LNCaP clone FGC (cell line): ENCODE measurements at regions not wholly inside any gene's neighbourhood (a gene's known extent, or its start where the extent isn't known, plus 50 kb on each side); places are given as distances from the start of the nearest gene placed in this dataset.
"Not testable (repeated sequence)": the region's sequence is repeated elsewhere in the genome, so short reads cannot be mapped to it uniquely, and the experiment has no call there.

Experiments
- DNase-seq: peaks from one replicate; pipeline ENCODE4 v3.0.0-alpha.2; 2011; ENCODE audit warnings: low read depth
- H3K4me3 ChIP-seq: 2 replicates; pipeline ENCODE4 v1.5.1; 2011; ENCODE audit warnings: mild to moderate bottlenecking, low read depth, low read length, control low read depth

DNA sequence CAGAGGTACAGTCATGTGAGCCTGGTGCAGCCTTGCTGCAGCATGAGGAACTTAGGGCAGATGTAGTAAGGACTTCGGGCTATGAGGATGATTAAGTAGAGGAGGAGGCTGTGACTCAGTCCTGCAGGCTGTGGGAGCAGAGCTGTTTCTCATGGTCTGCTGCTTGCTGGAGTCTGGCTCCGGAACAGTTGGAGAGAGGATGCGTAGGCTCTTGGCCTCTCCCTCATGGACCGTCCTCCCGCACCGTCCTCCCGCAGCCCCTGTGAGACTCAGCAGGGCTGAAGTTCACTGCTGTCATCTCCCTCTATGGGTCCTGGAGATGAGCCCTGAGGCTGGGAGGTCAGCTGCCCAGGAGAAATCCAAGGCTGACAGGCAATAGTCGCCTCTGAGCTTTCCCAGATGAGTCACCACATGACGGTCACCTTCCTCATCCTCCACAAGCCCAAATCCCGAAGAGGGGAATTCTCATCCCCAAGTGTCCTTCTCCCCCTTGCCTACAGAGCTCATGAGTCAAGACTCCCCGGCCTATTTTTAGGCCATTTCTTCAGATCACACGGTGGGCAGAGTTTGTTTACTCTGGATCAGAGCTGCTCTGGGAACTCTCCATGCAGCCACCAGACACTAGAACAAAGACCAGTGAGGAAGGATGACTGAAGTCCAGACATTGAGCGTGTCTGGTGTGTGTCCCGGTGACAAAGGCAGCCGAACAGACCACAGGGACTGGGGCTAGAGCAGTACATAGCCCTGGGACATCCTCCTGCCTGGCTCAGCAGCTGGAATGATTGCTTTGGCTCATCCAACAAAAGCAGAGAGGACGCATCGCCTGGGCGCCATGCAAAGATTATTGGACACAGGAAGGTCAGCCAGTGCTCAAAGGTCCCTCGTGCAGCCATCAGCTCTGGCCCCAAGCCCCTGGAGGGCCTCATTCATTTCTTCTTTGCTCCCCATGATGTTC is 134.5 kb downstream of the NPIPB11 start:
- H3K4me3 ChIP-seq, DNase-seq: not testable (repeated sequence)

DNA sequence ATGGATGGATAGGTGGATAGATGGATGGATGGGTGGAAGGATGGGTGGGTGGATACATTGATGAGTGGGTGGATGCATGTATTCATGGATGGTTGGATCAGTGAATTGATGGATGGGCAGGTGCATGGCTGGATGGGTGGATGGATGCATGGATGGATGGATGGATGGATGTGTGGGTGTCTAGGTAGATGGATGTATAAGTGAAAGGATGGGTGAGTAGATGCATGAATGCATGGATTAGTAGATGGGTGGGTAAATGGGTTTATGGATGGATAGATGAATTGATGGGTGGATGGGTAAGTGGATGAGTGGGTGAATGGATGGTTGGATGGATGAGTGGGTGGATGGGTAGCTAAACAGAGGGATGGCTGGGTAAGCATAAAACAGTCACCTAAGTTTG is 135.6 kb downstream of the NPIPB11 start:
- DNase-seq, H3K4me3 ChIP-seq: not testable (repeated sequence)

DNA sequence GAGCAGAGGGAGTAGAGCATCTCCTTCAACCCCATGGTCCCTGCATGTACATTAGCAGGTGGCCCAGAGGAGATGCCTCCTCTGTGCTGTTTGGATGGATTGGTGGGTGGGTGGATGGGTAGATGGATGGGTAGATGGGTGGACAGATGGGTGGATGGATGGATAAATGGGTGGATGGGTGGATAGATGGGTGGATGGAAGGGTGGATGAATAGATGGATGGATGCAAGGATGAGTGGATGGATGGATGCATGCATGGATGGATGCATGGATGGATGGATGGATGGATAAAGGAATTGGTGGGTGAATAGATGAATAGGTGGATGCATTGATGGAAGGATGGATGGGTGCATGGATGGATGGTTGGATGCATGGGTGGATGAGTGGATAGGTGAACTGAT is 136.5 kb downstream of the NPIPB11 start:
- not testable (repeated sequence) for DNase-seq

DNA sequence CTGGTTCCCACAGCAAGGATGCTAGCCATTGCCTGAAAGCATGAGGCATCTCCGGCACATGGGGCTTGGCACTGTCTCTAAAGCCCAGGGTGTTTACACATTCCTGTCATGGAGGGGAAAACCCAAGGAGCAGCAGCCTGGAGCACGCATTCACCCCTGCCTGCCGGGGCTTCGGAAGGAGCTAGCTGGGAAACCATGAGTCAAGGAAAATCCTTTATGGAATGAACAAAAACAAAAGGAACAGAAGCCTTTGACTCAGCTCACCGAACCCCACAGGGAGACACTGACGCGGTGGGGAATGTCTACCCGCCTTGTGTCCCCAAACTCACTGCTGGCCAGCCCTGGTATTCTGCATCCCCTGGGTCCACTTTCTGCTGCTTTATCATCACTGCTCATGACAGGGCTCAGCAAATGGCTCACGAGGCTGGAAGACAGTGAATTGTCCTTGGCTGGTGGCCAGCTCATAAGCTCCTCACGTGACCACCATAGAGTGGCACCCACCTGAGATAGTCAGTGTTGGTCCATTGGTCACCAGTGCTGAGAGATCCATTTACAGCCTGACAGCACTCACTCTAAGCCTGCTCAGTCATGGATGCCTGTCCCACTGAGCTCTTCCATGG is 137.2 kb downstream of the NPIPB11 start:
- not testable (repeated sequence) for DNase-seq, H3K4me3 ChIP-seq

More for the DNA sequence above, 136.5 kb downstream of the NPIPB11 start:
- H3K4me3 ChIP-seq = not testable (repeated sequence)

DNA sequence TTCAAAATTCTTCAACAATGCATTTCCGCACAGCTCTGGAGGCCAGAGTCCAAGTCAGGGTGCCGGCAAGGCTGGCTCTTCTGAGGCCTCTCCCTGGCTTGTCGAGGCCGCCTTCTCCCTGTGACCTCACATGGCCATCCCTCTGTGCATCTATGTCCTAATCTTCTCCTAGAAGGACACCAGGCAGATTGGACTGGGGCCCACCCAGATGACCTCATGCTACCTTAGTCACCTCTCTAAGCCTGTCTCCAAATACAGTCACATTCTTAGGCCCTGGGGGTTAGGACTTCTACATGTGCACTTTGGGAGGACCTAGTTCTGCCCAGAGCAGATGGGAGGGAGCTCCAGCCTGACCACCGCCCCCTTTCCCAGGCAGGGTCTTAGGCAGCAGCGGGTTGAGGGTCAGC is 137.7 kb downstream of the NPIPB11 start:
- DNase-seq, H3K4me3 ChIP-seq: not testable (repeated sequence)

DNA sequence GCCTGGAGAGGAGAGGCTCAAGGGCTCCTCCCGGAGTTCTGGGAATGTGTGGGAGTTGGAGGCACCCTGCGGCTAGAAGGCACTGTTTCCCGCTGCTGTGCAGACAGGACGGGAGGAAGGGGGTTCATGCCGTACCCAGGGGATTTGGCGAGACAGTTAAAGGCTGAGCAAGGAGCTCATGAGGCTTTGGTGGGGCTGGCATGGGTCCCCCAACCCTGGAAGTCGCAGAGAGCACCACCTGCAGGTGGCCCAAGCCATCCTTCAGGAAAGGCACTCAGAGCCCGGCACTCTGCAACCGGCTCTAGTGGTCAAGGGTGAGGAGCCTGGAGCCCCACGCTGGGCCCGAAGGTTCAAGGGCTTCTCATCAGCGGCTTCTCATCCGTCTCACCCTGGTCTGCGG is 138.2 kb downstream of the NPIPB11 start:
- H3K4me3 ChIP-seq, DNase-seq: not testable (repeated sequence)

DNA sequence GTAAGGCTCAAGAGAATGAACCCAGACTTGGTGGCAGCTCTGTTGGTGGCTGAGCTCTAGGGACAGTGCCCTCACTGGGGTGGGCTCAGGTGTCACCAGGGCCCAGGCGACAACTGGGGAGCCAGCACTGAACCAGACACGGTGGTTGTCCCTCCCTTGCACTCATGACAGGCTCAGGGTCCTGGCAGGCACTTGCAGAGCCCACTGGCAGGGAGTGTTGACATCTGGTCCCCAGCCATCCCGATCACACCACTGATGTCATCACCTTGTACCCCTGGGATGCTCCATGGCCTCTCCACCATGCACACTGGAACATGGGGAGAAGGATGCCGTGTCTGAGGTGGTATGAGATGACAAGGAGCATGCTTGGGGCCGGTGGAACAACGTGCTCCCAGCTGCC is 138.6 kb downstream of the NPIPB11 start:
- H3K4me3 ChIP-seq, DNase-seq: not testable (repeated sequence)

DNA sequence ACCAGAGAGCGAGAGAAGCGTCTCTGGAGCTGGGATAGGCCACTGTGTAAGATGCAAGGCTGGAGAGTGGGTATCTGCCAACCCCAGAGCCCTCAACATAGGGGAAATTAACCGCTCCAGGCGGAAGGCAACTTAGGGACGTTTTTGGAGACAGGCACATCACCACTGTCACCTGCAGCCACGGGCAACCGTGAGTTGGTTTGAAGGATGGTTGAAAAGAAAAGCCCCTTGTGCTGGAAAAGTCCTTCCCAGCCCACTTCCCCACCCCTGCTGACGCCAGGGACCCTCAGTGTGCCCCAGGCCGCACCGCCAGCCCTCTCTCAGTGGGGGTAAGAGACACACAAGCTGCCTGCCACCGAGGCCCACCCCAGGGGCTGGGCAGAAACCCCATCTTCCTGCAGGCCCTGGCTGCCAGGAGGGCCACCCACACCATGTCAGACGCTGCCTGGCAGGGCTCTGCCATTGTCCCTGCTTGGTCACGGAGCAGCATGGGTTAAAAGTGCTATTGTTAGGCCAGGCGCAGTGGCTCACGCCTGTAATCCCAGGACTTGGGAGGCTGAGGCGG is 139.4 kb downstream of the NPIPB11 start:
- not testable (repeated sequence) for DNase-seq, H3K4me3 ChIP-seq

DNA sequence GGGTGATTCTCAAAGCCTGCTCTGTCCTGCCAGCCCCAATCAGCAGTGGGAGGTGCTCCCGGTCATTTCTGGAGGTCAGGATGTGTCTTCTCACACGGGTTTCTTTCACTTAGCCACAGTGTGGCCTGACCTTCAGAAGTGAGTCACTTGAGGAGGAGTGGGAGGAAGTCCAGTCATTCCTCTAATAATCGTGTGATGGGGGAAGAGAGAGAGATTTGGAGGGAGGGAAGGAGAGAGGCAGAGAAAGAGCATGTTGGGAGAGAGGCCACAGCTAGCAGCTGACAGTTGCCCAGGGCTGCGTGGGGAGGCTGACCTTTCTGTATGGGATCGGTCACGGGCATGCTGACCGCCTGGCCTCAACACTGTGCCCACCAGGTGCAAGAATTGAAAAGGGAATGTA is 139.9 kb downstream of the NPIPB11 start:
- H3K4me3 ChIP-seq, DNase-seq: not testable (repeated sequence)

DNA sequence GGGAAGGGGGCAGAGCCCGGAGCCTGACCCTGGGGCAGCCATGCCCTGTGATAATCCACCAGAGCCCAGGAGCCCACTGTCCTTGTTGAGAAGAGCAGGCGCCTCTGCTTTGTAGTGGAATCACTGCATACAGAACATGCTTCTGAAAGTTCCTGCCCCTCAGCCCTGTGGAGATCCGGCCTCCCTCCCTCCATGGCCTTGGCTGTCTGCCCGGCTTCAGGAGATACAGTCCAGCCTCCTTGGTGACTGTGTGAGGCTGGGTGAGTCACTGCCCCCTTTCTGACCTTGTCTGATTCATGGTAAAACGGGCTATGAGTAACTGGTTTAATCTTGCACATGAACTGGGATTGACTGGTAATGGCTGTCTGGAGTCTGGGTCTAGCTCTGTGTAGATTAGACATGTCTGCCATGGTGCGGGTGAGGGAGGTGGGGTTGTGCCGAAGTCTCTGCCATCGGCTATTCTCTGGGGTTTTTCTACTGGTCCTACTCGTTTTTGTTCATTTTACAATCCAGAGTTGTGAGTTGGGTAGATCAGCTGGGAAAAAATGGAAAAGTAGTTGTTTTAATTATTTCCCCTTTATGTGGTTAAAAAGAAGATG is 141.2 kb downstream of the NPIPB11 start:
- DNase-seq = peak; percentile 18
- not testable (repeated sequence) for H3K4me3 ChIP-seq

DNA sequence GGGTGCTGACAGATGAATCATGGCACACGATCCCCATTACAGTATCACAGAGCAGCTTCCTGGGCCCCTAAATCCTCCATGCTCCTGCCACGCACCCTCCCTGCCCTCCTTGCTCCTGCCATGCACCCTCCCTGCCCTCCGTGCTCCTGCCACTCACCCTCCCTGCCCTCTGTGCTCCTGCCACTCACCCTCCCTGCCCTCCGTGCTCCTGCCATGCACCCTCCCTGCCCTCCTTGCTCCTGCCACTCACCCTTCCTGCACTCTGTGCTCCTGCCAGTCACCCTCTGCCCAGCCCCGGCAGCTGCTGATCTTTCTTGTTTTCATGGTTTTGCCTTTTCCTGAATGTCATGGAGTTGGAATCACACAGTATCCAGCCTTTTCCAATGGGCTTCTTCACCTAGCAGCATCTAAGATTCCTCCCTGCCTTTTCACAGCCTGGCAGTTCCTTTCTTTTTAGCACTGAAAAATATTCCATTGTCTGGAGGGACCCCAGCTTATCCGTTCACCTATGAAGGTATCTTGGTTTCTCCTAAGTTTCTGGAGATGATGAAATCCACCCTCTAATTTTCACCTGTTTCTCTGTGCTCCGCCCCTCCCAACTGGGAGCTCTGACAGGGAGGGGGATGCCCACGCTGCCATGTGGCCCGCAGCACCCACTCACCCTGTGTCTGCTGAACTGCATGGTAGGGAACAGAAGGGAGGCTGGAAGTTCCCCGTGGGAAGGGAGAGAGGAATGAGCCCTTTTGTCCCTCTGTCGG is 142.3 kb downstream of the NPIPB11 start:
- H3K4me3 ChIP-seq = not testable (repeated sequence)

DNA sequence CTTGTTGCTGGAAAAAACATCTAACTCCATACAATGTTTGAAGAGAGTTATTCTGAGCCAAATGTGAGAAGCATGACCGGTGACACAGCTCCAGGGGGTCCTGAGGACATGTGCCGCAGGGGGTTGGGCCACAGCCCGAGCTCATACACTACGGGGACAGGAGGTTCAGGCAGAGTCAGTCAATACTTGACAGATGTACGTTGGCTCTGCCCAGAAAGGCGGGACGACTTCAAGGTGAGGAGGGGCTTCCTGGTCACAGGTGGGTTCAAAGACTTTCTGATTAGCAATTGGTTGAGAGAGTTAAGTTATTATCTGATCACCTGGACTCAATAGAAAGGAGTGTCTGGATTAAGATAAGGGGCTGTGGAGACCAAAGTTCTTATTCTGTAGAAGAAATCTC is 143.8 kb downstream of the NPIPB11 start:
- not testable (repeated sequence) for DNase-seq, H3K4me3 ChIP-seq

More for the DNA sequence above, 142.3 kb downstream of the NPIPB11 start:
- not testable (repeated sequence) for DNase-seq

DNA sequence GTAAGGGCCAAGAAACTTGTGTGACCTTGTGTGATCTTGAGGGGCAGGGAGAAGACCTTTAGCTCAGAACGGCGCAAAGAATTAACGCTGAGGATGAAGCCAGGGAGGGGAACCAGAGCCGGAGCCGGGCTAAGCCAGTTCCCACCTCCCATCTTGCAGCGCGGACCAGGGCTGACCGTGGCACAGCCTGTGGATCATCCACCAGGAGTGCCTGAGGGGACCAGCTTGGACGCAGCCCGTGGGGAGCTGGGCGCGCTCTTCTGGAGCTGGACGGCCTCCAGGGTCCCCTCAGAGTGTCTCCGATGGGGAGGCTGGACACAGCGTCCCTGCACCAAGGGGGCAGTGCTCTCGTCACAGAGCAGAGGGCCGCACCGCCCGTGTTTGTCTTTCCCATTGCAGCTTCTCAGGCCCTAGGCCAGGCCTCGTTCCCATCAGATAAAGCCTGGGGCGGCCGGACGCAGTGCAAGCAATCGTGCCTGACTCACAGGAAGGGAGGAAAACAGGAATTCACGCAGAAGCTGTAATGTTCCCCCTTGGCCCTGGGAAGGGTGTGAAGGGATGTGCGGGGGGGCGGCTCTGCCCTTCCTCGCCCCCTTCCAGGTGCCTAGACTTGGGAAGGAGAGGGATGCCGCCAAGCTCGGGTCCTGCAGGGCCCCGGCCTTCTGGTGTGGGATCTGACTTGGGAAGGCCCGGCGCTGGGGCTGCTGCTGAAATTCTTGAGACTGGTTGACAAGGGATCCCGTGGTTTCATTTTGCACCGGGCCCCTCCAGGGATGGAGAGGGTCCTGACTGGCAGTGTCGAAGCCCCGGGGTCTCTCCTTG is 144.9 kb downstream of the NPIPB11 start:
- DNase-seq = not testable (repeated sequence)

DNA sequence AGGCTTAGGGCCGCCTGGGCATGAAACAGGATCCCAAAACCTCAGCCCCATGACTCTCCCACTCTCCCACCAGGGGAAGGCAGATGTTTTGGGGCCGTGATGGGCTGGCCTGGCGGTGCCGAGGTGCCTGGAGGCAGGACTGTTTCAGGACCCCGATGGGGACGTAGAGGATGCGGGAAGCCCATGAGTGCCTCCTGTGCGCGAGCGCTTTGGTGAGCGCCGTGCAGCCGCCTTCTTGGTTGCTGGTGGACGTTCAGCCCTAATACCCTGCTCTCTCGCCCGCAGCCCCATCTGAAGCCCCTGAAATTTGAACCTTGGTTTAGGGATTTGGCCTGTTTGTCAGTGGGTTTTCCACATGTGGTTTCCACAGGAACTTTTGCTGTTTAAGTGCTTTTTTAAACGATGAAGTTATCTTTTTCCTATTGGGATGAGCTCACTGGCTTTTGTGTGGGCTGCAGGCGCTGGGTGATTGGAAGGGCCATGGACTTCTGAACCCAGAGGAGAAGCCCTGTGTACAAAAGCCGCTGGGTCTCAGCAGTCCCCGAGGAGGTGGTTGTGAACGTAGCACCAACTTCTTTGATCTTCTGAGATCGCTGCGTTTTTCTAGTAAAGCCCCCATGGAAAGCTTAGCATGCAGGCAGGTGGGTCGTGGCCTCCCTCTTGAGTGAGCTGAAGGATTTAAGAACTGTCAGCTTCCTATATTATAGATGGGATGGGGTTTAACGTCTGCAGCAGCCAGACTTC is 145.7 kb downstream of the NPIPB11 start:
- H3K4me3 ChIP-seq, DNase-seq: not testable (repeated sequence)

More for the DNA sequence above, 144.9 kb downstream of the NPIPB11 start:
- not testable (repeated sequence) for H3K4me3 ChIP-seq

DNA sequence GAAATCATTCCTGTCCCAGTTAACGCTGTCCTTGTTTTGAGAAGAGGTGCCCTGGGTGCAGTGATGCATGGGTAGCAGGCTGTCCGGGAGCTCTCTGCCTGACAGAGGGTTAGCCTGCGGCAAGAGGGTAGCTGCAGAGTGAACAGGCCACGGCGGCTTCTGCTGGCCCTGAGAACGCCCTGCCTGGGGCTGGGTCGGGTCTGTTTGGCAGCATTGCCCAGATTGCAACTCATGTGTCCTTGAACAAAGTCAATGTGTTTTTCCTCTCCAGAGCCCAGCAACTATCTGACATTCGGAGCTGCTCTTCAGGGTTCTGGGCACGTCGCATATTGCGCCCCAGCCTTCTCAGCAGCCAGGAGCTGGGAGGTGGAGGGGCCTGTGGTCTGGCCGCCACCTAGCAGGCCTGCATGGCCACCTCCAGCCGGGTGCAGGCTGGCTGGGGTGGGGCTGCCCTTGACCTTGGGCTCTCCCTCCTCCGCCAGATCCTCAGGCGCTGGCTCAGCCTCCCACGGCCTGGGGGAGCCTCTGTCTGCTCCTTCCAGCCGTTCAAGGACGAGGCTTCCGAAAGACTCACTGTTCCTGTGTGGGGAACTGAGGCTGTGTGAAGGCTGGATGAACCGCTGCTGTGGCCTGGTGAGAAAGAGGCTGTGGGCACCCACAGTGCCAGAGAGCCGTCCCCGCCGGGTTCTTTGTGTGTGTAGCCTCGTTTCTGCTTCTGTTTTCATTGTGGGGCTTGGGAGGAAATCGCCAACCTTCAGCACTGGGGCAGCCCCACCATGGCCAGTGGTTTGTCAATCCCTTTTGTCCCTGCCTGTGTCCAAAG is 146.7 kb downstream of the NPIPB11 start:
- DNase-seq, H3K4me3 ChIP-seq: not testable (repeated sequence)

DNA sequence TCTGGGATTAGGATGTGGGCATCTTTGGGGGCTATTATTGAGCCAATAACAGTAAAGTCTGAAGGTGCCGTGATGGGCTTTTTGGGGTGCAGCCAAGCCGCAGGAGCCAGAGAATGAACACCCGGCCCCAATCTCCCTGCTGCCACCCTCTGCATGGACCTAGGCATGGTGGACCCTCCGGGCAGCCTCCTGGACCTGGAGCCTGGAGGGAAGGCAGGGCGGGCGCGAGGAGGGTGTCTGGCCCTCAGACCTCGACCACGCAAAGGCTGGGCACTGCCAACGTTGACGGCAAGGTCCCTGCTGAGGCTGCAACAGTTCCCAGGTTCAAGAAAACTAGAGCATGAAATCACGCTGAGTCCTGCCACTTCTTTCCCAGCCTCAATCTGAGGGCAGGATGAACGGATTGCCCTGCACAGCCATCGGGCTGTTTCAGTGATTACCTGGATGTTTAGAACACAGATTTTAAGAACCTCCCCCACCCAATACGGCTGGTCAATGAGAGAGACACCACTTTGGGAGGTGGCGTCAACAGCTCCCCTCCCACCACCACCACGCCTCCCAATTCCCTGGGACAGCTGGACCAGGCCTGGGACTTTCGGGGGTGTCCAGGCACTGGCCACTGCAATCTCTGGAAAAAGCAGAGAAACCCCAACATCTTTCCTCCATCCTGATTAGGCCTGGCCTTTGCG is 147.4 kb downstream of the NPIPB11 start:
- H3K4me3 ChIP-seq, DNase-seq: not testable (repeated sequence)
